Esophagus (tissue), 2 donors: ENCODE measurements at regions not wholly inside any gene's neighbourhood (a gene's known extent, or its start where the extent isn't known, plus 50 kb on each side); places are given as distances from the start of the nearest gene placed in this dataset.

Experiments used
- H3K27ac ChIP-seq, 2 donors: one replicate each; pipeline ENCODE4 v1.5.1; 2013; ENCODE audit warnings: low read depth in 2 of 2, mild to moderate bottlenecking in 2 of 2, inconsistent platforms in 1 of 2, low read length in 1 of 2, moderate library complexity in 1 of 2
- H3K27me3 ChIP-seq, 2 donors: one replicate each; pipeline ENCODE4 v1.6.1; 2013; ENCODE audit warnings: low read length in 2 of 2, control low read depth in 1 of 2, mild to moderate bottlenecking in 1 of 2; ENCODE audit not compliant: insufficient read depth in 2 of 2, control insufficient read depth in 1 of 2
- H3K36me3 ChIP-seq, 2 donors: one replicate each; pipeline ENCODE4 v1.6.1; 2013; ENCODE audit warnings: low read length in 1 of 2; ENCODE audit not compliant: control insufficient read depth in 2 of 2, insufficient read depth in 2 of 2
- H3K4me1 ChIP-seq, 2 donors: one replicate each; pipeline ENCODE4 v1.6.1; 2013; ENCODE audit warnings: low read length in 1 of 2; ENCODE audit not compliant: control insufficient read depth in 2 of 2, insufficient read depth in 2 of 2
- H3K4me3 ChIP-seq, 2 donors: one replicate each; pipeline ENCODE4 v1.5.1; 2013; ENCODE audit warnings: low read length in 2 of 2, mild to moderate bottlenecking in 2 of 2, low read depth in 1 of 2, moderate library complexity in 1 of 2
- H3K9me3 ChIP-seq, 2 donors: one replicate each; pipeline ENCODE4 v1.6.1; 2013; ENCODE audit warnings: mild to moderate bottlenecking in 2 of 2, low read depth in 1 of 2, low read length in 1 of 2, moderate library complexity in 1 of 2; ENCODE audit not compliant: control insufficient read depth in 2 of 2, insufficient read depth in 1 of 2
- WGBS, 2 donors: extraction: QIAGEN DNeasy Blood & Tissue Kit; methylation state at CpG; one replicate each; pipeline ENCODE4 v1.1.7; 2013; 5-methylcytosine and 5-hydroxymethylcytosine counted together
- donor health status: healthy with polysubstance abuse.
- donor health status: Bipolar disorder and iron deficiency.

GRCh38 chr4:96150466-96150865, 310.6 kb downstream of the PDHA2 start:
- Histone ChIP-seq H3K27ac (no peak overlapping the region), H3K9me3 (no peaks in the 10 kb centered on the region), H3K36me3 (no peaks in the 10 kb centered on the region), H3K27me3 (no peaks in the 10 kb centered on the region), H3K4me3 (no peak overlapping the region), H3K4me1 (no peaks in the 10 kb centered on the region)
- 36 to 48% methylated on average over 2 of the region's 2 CpGs for WGBS, 2 donors

GRCh38 chr4:96152824-96153223, 312.9 kb downstream of the PDHA2 start:
- no peaks in the 10 kb centered on the region for H3K4me1 ChIP-seq
- no peak overlapping the region for H3K4me3 ChIP-seq
- no peaks in the 10 kb centered on the region for H3K27me3 ChIP-seq
- no peaks in the 10 kb centered on the region for H3K36me3 ChIP-seq
- WGBS, 2 donors: 94 to 96% methylated on average over 2 of the region's 2 CpGs
- no peak overlapping the region for H3K27ac ChIP-seq
- no peaks in the 10 kb centered on the region for H3K9me3 ChIP-seq

GRCh38 chr4:96154676-96155075, 314.8 kb downstream of the PDHA2 start:
- H3K4me1 ChIP-seq: no peaks in the 10 kb centered on the region
- WGBS, 2 donors: 82 to 87% methylated on average over 2 of the region's 2 CpGs
- H3K27ac ChIP-seq: no peak overlapping the region
- H3K4me3 ChIP-seq: no peak overlapping the region
- no peaks in the 10 kb centered on the region for H3K27me3 ChIP-seq
- no peaks in the 10 kb centered on the region for H3K9me3 ChIP-seq
- no peaks in the 10 kb centered on the region for H3K36me3 ChIP-seq

- H3K36me3 ChIP-seq: no peaks in the 10 kb centered on the region
- no peak overlapping the region for H3K4me3 ChIP-seq
- 54 to 59% methylated on average over 1 of the region's 1 CpG for WGBS, 2 donors
- H3K27ac ChIP-seq: no peak overlapping the region
- H3K27me3 ChIP-seq: no peaks in the 10 kb centered on the region
- H3K9me3 ChIP-seq: peaks cover 0 to 2% of the 10 kb centered on the region in 2 donors
- H3K4me1 ChIP-seq: no peaks in the 10 kb centered on the region
These were observed 322.7 kb downstream of the PDHA2 start for GRCh38 chr4:96162636-96163035.

- H3K9me3 ChIP-seq: peaks cover 0 to 2% of the 10 kb centered on the region in 2 donors
- H3K27ac ChIP-seq: no peak overlapping the region
- H3K36me3 ChIP-seq: no peaks in the 10 kb centered on the region
- 86 to 88% methylated on average over 3 of the region's 3 CpGs for WGBS, 2 donors
- no peak overlapping the region for H3K4me3 ChIP-seq
- no peaks in the 10 kb centered on the region for H3K27me3 ChIP-seq
- no peaks in the 10 kb centered on the region for H3K4me1 ChIP-seq
These were observed 325.0 kb downstream of the PDHA2 start for GRCh38 chr4:96164814-96165351.

DNA sequence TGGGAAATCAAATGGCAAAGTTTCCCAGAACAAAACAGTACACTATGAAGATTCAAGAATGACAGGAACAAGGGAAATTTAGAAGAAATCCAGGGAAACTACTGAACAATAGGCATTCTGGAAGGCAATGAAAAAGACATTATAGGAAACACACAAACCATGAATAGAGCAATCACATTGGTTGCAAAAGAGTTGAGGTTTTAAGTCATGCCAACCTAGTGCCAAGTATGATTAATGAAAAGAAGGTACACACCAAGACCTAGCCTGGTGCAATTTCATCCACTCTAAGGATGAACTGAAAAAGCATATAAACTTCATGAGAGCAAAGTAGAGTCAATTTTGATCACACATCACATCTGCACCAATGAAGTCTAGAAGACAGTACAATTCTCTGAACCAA, 326.9 kb downstream of the PDHA2 start:
- H3K9me3 ChIP-seq: peaks cover 2 to 8% of the 10 kb centered on the region in 2 donors
- H3K36me3 ChIP-seq: no peaks in the 10 kb centered on the region
- no peaks in the 10 kb centered on the region for H3K27me3 ChIP-seq
- H3K4me1 ChIP-seq: no peaks in the 10 kb centered on the region
- no peak overlapping the region for H3K4me3 ChIP-seq
- no peak overlapping the region for H3K27ac ChIP-seq

DNA sequence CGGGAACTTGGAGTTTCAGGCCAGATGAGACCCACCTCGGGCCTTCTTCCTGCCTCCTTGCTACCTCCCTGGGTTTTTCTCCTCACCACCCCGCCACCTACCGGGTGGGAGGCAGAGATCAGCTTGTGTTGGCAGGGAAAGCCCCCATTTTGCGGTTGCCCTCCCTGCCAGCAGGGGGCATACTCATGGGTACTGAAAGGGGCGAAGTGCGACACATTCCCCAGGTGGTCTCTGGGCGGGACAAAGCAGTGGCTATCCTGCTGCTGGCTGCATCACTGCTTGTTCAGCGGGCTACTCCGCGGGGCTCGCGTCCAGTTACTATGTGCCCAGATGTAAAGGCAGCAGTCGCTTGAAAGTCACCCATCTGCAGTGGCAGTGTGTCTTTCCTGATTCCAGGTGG, 330.3 kb downstream of the PDHA2 start:
- 94 to 95% methylated on average over 14 of the region's 14 CpGs for WGBS, 2 donors
- Histone ChIP-seq H3K4me3 (no peak overlapping the region), H3K9me3 (peaks cover 0 to 8% of the 10 kb centered on the region in 2 donors), H3K27me3 (no peaks in the 10 kb centered on the region), H3K27ac (no peak overlapping the region), H3K4me1 (no peaks in the 10 kb centered on the region), H3K36me3 (no peaks in the 10 kb centered on the region)

DNA sequence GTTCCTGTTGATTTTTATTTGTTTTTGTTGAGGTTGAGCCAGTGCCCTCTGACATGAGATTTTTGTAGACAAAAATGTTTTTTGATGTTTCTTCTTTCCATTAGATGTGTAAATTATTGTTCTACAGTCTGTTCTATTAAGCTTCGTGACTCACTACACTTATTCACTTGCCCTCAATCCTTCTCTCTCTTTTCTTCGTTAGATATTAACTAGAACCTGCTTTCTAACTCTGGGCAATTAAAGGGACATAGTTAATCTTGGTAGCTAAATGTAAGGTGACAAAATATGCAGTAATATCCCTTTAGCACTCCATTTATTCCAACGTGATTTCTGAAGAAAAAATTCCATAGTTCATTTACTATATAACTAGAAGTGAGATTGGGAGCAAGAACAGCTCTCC, 333.9 kb downstream of the PDHA2 start:
- H3K4me3 ChIP-seq: no peak overlapping the region
- no peak overlapping the region for H3K27ac ChIP-seq
- no peaks in the 10 kb centered on the region for H3K27me3 ChIP-seq
- H3K36me3 ChIP-seq: no peaks in the 10 kb centered on the region
- no peaks in the 10 kb centered on the region for H3K4me1 ChIP-seq
- peaks cover 0 to 8% of the 10 kb centered on the region in 2 donors for H3K9me3 ChIP-seq
- WGBS, 2 donors: 50 to 64% methylated on average over 3 of the region's 3 CpGs

GRCh38 chr4:96175871-96176270, 336.0 kb downstream of the PDHA2 start:
- Histone ChIP-seq H3K27me3 (no peaks in the 10 kb centered on the region), H3K9me3 (peaks cover 0 to under 1% of the 10 kb centered on the region in 2 donors), H3K36me3 (no peaks in the 10 kb centered on the region), H3K27ac (no peak overlapping the region), H3K4me3 (no peak overlapping the region), H3K4me1 (no peaks in the 10 kb centered on the region)
- 39 to 55% methylated on average over 4 of the region's 4 CpGs for WGBS, 2 donors

DNA sequence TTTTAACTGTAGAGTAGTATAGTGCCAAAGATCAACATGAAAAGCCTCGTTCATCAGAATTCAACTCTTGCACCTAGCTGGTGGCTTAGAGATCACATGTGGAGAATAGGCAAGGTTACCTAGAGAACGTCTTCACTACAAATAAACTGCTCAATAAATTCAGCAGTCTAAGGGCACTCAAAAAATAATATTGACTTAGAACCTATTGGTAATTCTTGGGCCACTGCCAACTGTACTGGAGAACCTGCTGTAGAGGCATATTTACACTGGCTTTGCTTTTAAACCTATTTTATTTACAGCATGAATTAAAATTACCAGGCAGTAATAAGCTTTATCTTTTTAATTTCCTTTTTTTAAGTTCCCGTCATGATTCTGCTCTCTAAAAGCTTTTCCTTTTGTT, 343.7 kb downstream of the PDHA2 start:
- Histone ChIP-seq H3K4me3 (no peak overlapping the region), H3K9me3 (no peaks in the 10 kb centered on the region), H3K4me1 (no peaks in the 10 kb centered on the region), H3K27me3 (no peaks in the 10 kb centered on the region), H3K27ac (no peak overlapping the region), H3K36me3 (no peaks in the 10 kb centered on the region)
- WGBS, 2 donors: 44 to 55% methylated on average over 3 of the region's 3 CpGs
